ENCODE measurements at regions not wholly inside any gene's neighbourhood (a gene's known extent, or its start where the extent isn't known, plus 50 kb on each side); places are given as distances from the start of the nearest gene placed in this dataset.

DNA sequence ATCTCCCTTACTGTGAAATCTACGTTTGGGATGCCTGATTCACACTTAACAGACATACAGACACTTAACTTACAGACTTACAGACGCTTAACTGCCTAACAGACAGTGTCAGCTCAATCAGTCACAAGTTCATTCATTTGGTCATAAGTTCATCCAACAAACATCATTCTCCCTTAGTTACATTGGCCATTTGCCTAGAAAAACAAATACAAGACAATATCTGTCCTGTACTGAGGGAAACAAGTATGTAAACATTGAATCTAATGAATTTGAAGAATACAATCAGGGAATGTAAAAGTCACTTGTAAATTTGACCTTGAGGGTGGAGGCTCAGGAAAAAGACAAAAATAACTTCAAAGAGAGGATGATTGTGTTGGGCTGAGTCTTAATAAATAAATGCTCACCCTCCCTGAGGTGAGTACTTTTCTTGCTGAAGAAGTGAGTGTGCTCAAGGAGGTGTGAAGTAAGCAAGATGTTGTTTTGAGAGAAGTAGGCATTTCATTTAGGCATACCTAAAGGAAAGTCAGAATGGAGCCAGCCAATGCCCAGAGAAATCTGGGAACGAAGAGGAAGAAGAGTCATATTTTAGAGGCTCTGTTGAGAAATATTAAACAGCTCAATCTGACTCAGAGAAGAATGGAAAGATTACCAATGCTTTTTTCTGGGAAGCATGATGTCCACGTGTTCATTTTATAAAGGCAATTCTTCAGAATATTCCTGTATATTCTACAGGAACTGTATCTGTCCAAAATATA is 958.4 kb upstream of the SLC10A2 start:
- ATAC-seq (ENCODE audit: low FRiP score) (no peak), DNase-seq (no peak)
- H3K27me3 ChIP-seq (ENCODE audit: control insufficient read depth in 1 of 2, insufficient read depth in 2 of 2, low read length in 1 of 2), result no peaks in the 10 kb centered on the region
- intact Hi-C loops (cut with DNase I), result no loop called here
- H3K9me3 ChIP-seq (ENCODE audit: control insufficient read depth, low read length), result no peaks in the 10 kb centered on the region
- no peak overlapping the region for H3K4me3 ChIP-seq (ENCODE audit: low read length in 2 of 2)
- 76 to 80% methylated on average over 4 of the region's 4 CpGs for WGBS, 2 donors
- H3K36me3 ChIP-seq (ENCODE audit: control insufficient read depth in 1 of 2, insufficient read depth in 2 of 2, low read length in 1 of 2), result no peaks in the 10 kb centered on the region
- H3K4me1 ChIP-seq (ENCODE audit: control insufficient read depth in 1 of 2, insufficient read depth in 2 of 2, low read length in 2 of 2), result no peaks in the 10 kb centered on the region
- no peak overlapping the region for H3K27ac ChIP-seq (ENCODE audit: low read depth in 1 of 2, low read length in 2 of 2)

DNA sequence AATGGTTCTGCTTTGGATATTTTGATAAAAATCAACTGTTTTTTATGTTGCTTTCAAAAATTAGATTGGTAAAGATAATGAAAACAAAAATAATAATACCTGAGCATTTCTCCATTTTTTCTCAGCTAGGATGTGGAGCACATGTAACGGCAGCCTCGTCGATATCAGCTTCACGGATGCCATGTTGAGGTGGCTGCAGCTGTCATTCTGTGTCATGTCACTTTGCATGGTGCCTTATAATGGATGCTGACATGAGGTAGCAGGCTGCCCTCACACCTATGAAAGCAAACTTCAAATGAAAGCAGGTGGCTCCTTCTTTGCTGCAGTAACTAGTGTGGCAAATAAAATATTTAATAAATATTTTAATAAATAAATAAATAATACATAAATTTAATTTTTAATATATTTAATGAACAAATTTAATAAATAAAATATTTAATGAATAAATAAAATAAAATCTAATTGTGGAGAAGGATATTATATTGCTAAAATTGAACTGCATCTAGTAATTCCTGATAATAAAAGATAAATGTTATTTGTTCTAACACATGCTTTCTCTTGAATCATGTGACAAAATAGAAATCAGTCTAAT is 955.7 kb upstream of the SLC10A2 start:
- no peak overlapping the region for H3K27ac ChIP-seq (ENCODE audit: low read depth in 1 of 2, low read length in 2 of 2)
- no peaks in the 10 kb centered on the region for H3K4me1 ChIP-seq (ENCODE audit: control insufficient read depth in 1 of 2, insufficient read depth in 2 of 2, low read length in 2 of 2)
- no peak overlapping the region for H3K4me3 ChIP-seq (ENCODE audit: low read length in 2 of 2)
- 96 to 97% methylated on average over 4 of the region's 4 CpGs for WGBS, 2 donors
- no peaks in the 10 kb centered on the region for H3K9me3 ChIP-seq (ENCODE audit: control insufficient read depth, low read length)
- DNase-seq (no peak), ATAC-seq (ENCODE audit: low FRiP score) (no peak)
- H3K36me3 ChIP-seq (ENCODE audit: control insufficient read depth in 1 of 2, insufficient read depth in 2 of 2, low read length in 1 of 2), result no peaks in the 10 kb centered on the region
- intact Hi-C loops (cut with DNase I), result no loop called here
- H3K27me3 ChIP-seq (ENCODE audit: control insufficient read depth in 1 of 2, insufficient read depth in 2 of 2, low read length in 1 of 2), result no peaks in the 10 kb centered on the region

DNA sequence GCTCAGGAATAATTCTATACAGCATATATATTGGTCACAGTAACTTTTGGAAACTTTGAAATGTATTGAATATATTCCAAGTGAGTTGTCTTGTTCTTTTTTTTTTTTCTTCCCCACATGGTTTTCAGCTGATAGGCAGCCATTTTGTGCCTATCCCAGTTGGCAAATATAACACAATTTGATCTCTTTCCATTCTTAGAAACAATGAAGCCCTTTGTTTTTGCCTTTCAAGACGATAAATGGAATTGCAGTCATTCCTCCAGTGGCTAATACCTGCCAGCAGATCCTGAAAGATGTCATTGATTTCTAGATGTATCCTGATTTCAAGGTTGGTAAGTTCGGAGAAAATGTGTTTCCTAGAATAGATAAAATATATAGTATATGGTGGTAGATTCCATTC is 951.1 kb upstream of the SLC10A2 start:
- 85 to 91% methylated on average over 2 of the region's 2 CpGs for WGBS, 2 donors

DNA sequence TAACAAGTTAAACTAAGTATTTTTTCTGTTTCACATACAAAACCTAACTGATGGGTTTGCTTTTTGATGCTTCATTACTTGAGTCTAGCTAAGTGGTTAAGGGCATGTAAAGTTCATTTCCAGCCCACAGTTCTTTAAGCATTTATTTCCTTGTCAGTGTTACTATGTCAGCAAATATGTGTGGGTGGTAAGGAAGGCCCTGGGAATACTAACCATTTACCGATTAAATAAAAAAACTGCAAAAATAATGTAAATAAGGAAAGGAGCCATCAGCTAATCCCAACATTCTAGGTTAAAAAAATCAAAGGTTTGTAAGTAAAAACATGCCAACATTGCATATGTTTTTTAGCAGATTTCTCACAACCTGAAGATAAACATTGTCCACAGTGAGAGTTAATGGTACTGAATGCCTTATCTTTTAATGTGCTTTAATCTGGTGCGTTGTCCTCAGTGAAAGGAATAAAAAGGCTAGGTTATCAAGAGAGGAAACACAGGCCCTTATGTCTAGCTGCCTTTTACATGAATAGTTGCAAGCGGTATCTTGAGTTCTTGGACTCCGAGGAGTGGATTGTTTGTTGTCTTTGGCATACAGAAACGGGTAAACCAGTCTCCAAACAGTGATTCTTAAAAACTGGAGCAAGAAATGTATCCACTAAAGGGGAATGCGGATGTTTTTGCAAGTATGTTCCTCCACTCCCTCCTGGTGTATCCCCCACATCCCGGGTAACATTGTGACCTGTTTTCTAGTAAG is 949.6 kb upstream of the SLC10A2 start:
- H3K4me1 ChIP-seq (ENCODE audit: control insufficient read depth in 1 of 2, insufficient read depth in 2 of 2, low read length in 2 of 2), result no peaks in the 10 kb centered on the region
- no peaks in the 10 kb centered on the region for H3K36me3 ChIP-seq (ENCODE audit: control insufficient read depth in 1 of 2, insufficient read depth in 2 of 2, low read length in 1 of 2)
- 3 to 5% methylated on average over 7 of the region's 7 CpGs for WGBS, 2 donors
- no peak overlapping the region for H3K4me3 ChIP-seq (ENCODE audit: low read length in 2 of 2)
- peaks cover 0 to 2% of the 10 kb centered on the region in 2 donors for H3K27me3 ChIP-seq (ENCODE audit: control insufficient read depth in 1 of 2, insufficient read depth in 2 of 2, low read length in 1 of 2)
- DNase-seq (no peak), ATAC-seq (ENCODE audit: low FRiP score) (peak; percentile 41)
- intact Hi-C loops (cut with DNase I), result no loop called here
- peaks cover 2% of the 10 kb centered on the region for H3K9me3 ChIP-seq (ENCODE audit: control insufficient read depth, low read length)
- H3K27ac ChIP-seq (ENCODE audit: low read depth in 1 of 2, low read length in 2 of 2), result no peak overlapping the region

More for the DNA sequence above, 951.1 kb upstream of the SLC10A2 start:
- Histone ChIP-seq H3K27me3 (ENCODE audit: control insufficient read depth in 1 of 2, insufficient read depth in 2 of 2, low read length in 1 of 2) (peaks cover 0 to 2% of the 10 kb centered on the region in 2 donors), H3K36me3 (ENCODE audit: control insufficient read depth in 1 of 2, insufficient read depth in 2 of 2, low read length in 1 of 2) (no peaks in the 10 kb centered on the region), H3K4me3 (ENCODE audit: low read length in 2 of 2) (no peak overlapping the region), H3K4me1 (ENCODE audit: control insufficient read depth in 1 of 2, insufficient read depth in 2 of 2, low read length in 2 of 2) (no peaks in the 10 kb centered on the region), H3K27ac (ENCODE audit: low read depth in 1 of 2, low read length in 2 of 2) (no peak overlapping the region), H3K9me3 (ENCODE audit: control insufficient read depth, low read length) (peaks cover 2% of the 10 kb centered on the region)
- DNase-seq (no peak), ATAC-seq (ENCODE audit: low FRiP score) (no peak)
- intact Hi-C loops (cut with DNase I), result no loop called here

DNA sequence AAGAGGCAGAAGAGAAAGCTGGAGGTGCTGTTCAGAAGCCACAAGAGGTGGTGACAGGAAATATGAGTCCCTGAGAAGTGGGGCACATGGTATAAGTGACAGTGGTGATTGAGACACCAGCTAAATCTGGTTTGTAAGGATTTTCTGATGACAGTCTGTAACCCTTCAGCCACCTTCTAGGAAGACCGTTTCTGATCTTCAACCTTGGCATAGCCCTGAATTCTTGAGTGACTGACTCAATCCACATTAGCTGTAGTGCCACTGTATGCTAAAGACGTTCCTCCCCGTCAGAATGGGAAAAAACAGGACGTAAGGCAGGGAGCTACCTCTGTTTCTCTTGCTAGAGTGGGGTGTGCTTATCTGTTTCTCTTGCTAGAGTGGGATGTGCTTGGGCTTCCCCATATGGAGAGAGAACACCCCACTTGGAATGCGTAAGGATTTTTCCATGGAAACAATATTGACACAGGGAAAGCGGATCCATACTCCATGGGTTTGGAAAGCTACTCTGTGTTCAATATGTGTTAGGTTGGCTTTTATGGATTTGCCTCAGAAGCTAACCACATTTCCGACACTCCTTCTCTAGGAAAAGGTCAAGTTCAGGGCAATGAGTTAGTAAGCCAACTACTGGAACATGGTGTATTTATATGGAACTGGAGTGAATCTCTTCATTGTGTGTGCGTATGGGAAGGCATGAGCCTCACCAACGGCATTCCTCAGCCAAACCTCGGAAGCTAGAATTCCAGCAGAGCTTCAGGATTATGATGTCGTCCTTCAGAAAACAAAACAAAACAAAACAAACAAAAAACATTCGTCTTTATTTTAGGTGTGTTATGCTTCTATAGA is 948.8 kb upstream of the SLC10A2 start:
- no peak overlapping the region for H3K27ac ChIP-seq (ENCODE audit: low read depth in 1 of 2, low read length in 2 of 2)
- no peaks in the 10 kb centered on the region for H3K36me3 ChIP-seq (ENCODE audit: control insufficient read depth in 1 of 2, insufficient read depth in 2 of 2, low read length in 1 of 2)
- peaks cover 0 to 2% of the 10 kb centered on the region in 2 donors for H3K27me3 ChIP-seq (ENCODE audit: control insufficient read depth in 1 of 2, insufficient read depth in 2 of 2, low read length in 1 of 2)
- no peak overlapping the region for H3K4me3 ChIP-seq (ENCODE audit: low read length in 2 of 2)
- H3K9me3 ChIP-seq (ENCODE audit: control insufficient read depth, low read length), result peaks cover 2% of the 10 kb centered on the region
- intact Hi-C loops (cut with DNase I), result no loop called here
- H3K4me1 ChIP-seq (ENCODE audit: control insufficient read depth in 1 of 2, insufficient read depth in 2 of 2, low read length in 2 of 2), result no peaks in the 10 kb centered on the region
- WGBS, 2 donors, result 65 to 68% methylated on average over 12 of the region's 12 CpGs
- ATAC-seq (ENCODE audit: low FRiP score) (no peak), DNase-seq (no peak)

DNA sequence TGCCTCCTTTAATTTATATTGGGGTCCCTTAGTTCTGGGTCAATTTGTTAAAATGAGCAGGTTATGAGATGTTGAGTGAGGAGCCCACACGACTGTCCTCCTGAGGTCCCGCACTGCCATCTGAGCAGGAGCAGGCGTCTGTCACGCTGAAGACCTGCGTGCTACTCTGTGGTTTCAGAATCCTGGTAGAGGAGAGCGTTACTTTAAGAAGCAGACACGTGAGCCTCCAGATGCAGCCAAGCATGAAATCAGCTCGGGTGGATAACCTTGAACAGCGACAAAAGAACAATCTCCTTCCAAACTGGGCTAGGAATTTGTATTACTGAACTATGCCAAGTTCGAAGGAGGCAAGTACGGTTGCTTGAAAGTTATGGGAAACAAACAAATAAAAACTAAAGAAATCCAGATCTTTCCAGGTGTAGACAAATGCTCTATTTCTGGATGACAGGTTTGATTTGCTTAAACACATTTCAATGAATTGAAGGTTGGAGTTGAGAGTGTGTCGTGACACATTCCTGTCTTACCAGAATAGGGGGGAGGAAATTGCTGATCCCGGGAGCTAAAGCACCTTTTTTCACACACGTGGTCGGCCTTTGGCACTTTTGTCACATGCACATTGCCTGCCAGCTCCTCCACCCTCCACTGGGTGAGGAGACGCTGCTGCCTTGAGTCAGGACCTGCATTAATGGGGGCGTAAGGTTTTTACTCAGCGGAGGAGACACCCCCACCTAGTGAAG is 945.5 kb upstream of the SLC10A2 start:
- no peak overlapping the region for H3K27ac ChIP-seq (ENCODE audit: low read depth in 1 of 2, low read length in 2 of 2)
- ATAC-seq (ENCODE audit: low FRiP score) (no peak), DNase-seq (no peak)
- intact Hi-C loops (cut with DNase I), result no loop called here
- H3K4me1 ChIP-seq (ENCODE audit: control insufficient read depth in 1 of 2, insufficient read depth in 2 of 2, low read length in 2 of 2), result no peaks in the 10 kb centered on the region
- 36 to 39% methylated on average over 18 of the region's 18 CpGs for WGBS, 2 donors
- no peaks in the 10 kb centered on the region for H3K36me3 ChIP-seq (ENCODE audit: control insufficient read depth in 1 of 2, insufficient read depth in 2 of 2, low read length in 1 of 2)
- H3K9me3 ChIP-seq (ENCODE audit: control insufficient read depth, low read length), result peaks cover 2% of the 10 kb centered on the region
- peaks cover 0 to 5% of the 10 kb centered on the region in 2 donors for H3K27me3 ChIP-seq (ENCODE audit: control insufficient read depth in 1 of 2, insufficient read depth in 2 of 2, low read length in 1 of 2)
- H3K4me3 ChIP-seq (ENCODE audit: low read length in 2 of 2), result no peak overlapping the region

DNA sequence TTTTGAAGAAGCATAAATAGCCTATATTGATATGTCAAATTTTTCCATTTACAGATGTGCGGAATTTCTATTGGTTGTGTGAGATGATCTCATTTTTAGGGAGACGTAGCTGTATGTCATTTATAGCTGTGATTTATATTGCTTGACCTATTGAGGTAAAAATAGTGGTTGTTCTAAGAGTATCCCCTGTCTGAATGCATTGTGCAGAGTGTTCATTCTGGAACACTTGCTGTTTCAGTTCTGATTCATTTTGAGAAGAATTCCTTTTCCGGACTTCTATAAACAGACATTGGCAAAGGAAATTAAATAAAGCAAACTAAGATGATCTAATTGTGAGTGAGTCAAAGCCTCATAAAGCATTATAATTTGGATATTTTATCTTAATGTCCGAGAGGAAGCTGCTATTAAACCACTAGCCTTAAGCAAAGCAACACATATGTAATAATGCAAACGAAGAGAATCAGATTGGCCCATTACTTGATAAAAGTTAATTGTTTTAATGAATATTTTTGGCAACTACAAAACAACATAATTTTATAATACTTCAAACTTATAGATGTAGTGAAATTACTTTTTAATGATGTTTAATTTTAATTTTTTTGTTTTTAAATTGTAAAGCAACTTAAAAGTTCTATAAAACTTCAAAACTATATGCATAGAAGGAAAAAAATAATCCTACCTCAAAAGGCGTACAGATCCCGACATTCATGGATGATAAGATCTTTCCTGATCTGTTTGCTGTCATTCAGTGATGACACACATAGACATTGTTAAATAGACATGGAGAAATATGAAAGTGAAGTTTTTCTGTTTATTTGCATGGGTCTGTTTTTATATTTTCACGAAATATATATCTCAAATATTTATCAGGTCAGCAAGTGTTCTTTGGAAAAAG is 942.6 kb upstream of the SLC10A2 start:
- ATAC-seq (ENCODE audit: low FRiP score), result no peak
- intact Hi-C loops (cut with DNase I), result no loop called here
- WGBS, 2 donors, result 53 to 55% methylated on average over 8 of the region's 8 CpGs
- H3K36me3 ChIP-seq (ENCODE audit: control insufficient read depth in 1 of 2, insufficient read depth in 2 of 2, low read length in 1 of 2), result no peaks in the 10 kb centered on the region
- H3K4me1 ChIP-seq (ENCODE audit: control insufficient read depth in 1 of 2, insufficient read depth in 2 of 2, low read length in 2 of 2), result no peaks in the 10 kb centered on the region
- H3K27ac ChIP-seq (ENCODE audit: low read depth in 1 of 2, low read length in 2 of 2), result no peak overlapping the region
- H3K4me3 ChIP-seq (ENCODE audit: low read length in 2 of 2), result no peak overlapping the region
- H3K9me3 ChIP-seq (ENCODE audit: control insufficient read depth, low read length), result no peaks in the 10 kb centered on the region
- no peak for DNase-seq
- peaks cover 0 to 3% of the 10 kb centered on the region in 2 donors for H3K27me3 ChIP-seq (ENCODE audit: control insufficient read depth in 1 of 2, insufficient read depth in 2 of 2, low read length in 1 of 2)

Data from aorta (tissue), 5 donors.